SK-N-SH (cell line): ENCODE measurements at regions not wholly inside any gene's neighbourhood (a gene's known extent, or its start where the extent isn't known, plus 50 kb on each side); places are given as distances from the start of the nearest gene placed in this dataset.

Experiments used
- FOSL2 ChIP-seq: IDR thresholded peaks from 2 replicates; pipeline ENCODE4 v1.4.0; 2012; ENCODE audit warnings: low read depth, mild to moderate bottlenecking, moderate library complexity, borderline replicate concordance
- FOXJ3 ChIP-seq: sonication (generic); formaldehyde crosslinking; IDR thresholded peaks from 2 replicates; pipeline ENCODE4 v1.5.1; 2020; ENCODE audit warnings: mild to moderate bottlenecking, missing genetic modification reagents
- FOXM1 ChIP-seq: IDR thresholded peaks from 2 replicates; pipeline ENCODE4 v1.4.0; 2012; ENCODE audit warnings: low read depth, mild to moderate bottlenecking
- GATA2 ChIP-seq: sonication (generic); formaldehyde crosslinking; IDR thresholded peaks from 2 replicates; pipeline ENCODE4 v1.5.0; 2020; ENCODE audit warnings: mild to moderate bottlenecking, missing genetic modification reagents
- MXI1 ChIP-seq: IDR thresholded peaks from 2 replicates; pipeline ENCODE4 v1.6.1; 2012; ENCODE audit warnings: mild to moderate bottlenecking, low read depth, low read length, improper control_type of control experiment
- POLR2AphosphoS5 ChIP-seq: IDR thresholded peaks from 2 replicates; pipeline ENCODE4 v1.6.1; 2012; ENCODE audit warnings: low read depth, low read length
- RFX5 ChIP-seq: IDR thresholded peaks from 2 replicates; pipeline ENCODE4 v1.6.1; 2012; ENCODE audit warnings: mild to moderate bottlenecking, improper control_type of control experiment, low read length
- SIN3A ChIP-seq: IDR thresholded peaks from 2 replicates; pipeline ENCODE4 v1.6.1; 2012; ENCODE audit warnings: low read depth, mild to moderate bottlenecking, low read length, moderate library complexity, borderline replicate concordance
- TAF1 ChIP-seq: IDR thresholded peaks from 2 replicates; pipeline ENCODE4 v1.6.1; 2012; ENCODE audit warnings: low read depth, mild to moderate bottlenecking, low read length, moderate library complexity, borderline replicate concordance
- TEAD4 ChIP-seq: IDR thresholded peaks from 2 replicates; pipeline ENCODE4 v1.4.0; 2012; ENCODE audit warnings: mild to moderate bottlenecking, borderline replicate concordance; ENCODE audit not compliant: insufficient read depth
- TF ChIP-seq, protein P1 (sequence below): fragments of 200-600 bp; sonication (generic); IDR thresholded peaks from 2 replicates; pipeline ENCODE4 v1.6.1; 2017; ENCODE audit warnings: antibody characterized with exemption, mild to moderate bottlenecking, moderate library complexity

- TF ChIP-seq, protein P1, sequence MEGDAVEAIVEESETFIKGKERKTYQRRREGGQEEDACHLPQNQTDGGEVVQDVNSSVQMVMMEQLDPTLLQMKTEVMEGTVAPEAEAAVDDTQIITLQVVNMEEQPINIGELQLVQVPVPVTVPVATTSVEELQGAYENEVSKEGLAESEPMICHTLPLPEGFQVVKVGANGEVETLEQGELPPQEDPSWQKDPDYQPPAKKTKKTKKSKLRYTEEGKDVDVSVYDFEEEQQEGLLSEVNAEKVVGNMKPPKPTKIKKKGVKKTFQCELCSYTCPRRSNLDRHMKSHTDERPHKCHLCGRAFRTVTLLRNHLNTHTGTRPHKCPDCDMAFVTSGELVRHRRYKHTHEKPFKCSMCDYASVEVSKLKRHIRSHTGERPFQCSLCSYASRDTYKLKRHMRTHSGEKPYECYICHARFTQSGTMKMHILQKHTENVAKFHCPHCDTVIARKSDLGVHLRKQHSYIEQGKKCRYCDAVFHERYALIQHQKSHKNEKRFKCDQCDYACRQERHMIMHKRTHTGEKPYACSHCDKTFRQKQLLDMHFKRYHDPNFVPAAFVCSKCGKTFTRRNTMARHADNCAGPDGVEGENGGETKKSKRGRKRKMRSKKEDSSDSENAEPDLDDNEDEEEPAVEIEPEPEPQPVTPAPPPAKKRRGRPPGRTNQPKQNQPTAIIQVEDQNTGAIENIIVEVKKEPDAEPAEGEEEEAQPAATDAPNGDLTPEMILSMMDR: no peak
- TF ChIP-seq FOXM1 (no peak), FOSL2 (no peak), GATA2 (CRISPR knock-in tag) (no peak), SIN3A (no peak), TAF1 (no peak), FOXJ3 (no peak), RFX5 (no peak), TEAD4 (no peak), POLR2AphosphoS5 (no peak), MXI1 (no peak)
These were observed 119.7 kb upstream of the LRIG3 start for GRCh38 chr12:59040043-59040442.
